ENCODE measurements at regions not wholly inside any gene's neighbourhood (a gene's known extent, or its start where the extent isn't known, plus 50 kb on each side); places are given as distances from the start of the nearest gene placed in this dataset.

GRCh38 chr5:124349931-124350330, 396.5 kb downstream of the ZNF608 start:
- TF ChIP-seq POLR2AphosphoS5 (IDR thresholded peaks at IDR 0.05; ENCODE audit: low read depth, low read length) (no peak), SIN3A (IDR thresholded peaks at IDR 0.05; ENCODE audit: borderline replicate concordance, insufficient read depth, low read length) (no peak)
